ENCODE measurements at regions not wholly inside any gene's neighbourhood (a gene's known extent, or its start where the extent isn't known, plus 50 kb on each side); places are given as distances from the start of the nearest gene placed in this dataset.

DNA sequence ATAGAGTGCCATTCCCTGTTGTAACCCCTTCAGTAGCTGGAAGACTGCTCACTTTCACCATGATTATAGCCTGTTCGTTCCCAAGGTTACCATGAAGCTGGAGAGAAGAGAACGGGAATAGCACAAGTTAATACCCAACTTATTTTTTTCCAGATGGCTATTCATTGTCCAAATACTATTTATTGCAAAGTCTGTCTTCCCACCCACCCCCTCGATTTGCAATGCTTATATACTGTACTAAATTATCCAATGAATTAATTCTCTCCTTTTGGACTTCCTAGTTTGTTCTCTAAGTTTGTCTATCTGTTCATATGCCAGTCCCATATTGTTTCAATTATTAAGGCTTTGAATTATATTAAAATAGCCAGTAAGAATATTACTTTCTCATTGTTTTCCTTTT, 231.0 kb downstream of the RAB11FIP4 start (continued):
- TF ChIP-seq BACH1 (IDR thresholded peaks at IDR 0.05; ENCODE audit: low read length) (no peak), SRF (IDR thresholded peaks at IDR 0.05; ENCODE audit: low read depth, low read length) (no peak)

Measured in H1 (cell line).